Stimulated activated naive CD8-positive, alpha-beta T cell treated with anti-CD3 and anti-CD28 coated beads, Interleukin-15, Interleukin-2, amounts not matched to agents 100 U/mL and 50 U/mL, for 24 hours (primary cell): ENCODE measurements at regions not wholly inside any gene's neighbourhood (a gene's known extent, or its start where the extent isn't known, plus 50 kb on each side); places are given as distances from the start of the nearest gene placed in this dataset.

Experiments used
- ATAC-seq: fragments of 150-1000 bp; cut with Tn5 transposase; one replicate; pipeline ENCODE4 v1.10.0; 2021
- DNase-seq: peaks from one replicate; pipeline ENCODE4 v3.0.0; 2021

- no peak for DNase-seq
- ATAC-seq, result no peak
Measured at GRCh38 chr7:88431882-88432281, 125.2 kb upstream of the STEAP4 start.

GRCh38 chr7:88429382-88429781, 122.7 kb upstream of the STEAP4 start:
- DNase-seq (no peak), ATAC-seq (no peak)

- DNase-seq, result no peak
- ATAC-seq, result no peak
Measured at GRCh38 chr7:88402529-88402928, 95.8 kb upstream of the STEAP4 start.

GRCh38 chr7:88401009-88401623, 94.4 kb upstream of the STEAP4 start:
- no peak for ATAC-seq
- DNase-seq, result no peak

- ATAC-seq (no peak), DNase-seq (no peak)
Measured at GRCh38 chr7:88399696-88400240, 93.1 kb upstream of the STEAP4 start.

GRCh38 chr7:88399036-88399435, 92.3 kb upstream of the STEAP4 start:
- no peak for DNase-seq
- no peak for ATAC-seq

- DNase-seq, result no peak
- ATAC-seq, result no peak
Measured at GRCh38 chr7:88398459-88398858, 91.8 kb upstream of the STEAP4 start.

- peak; percentile 65 for ATAC-seq
- DNase-seq, result no peak
Measured at GRCh38 chr7:88396948-88397322, 90.2 kb upstream of the STEAP4 start.

- peak; percentile 10 for ATAC-seq
- DNase-seq, result no peak
Measured at GRCh38 chr7:88396295-88396947, 89.7 kb upstream of the STEAP4 start.

GRCh38 chr7:88395715-88396114, 89.0 kb upstream of the STEAP4 start:
- no peak for DNase-seq
- ATAC-seq, result no peak

- DNase-seq, result no peak
- no peak for ATAC-seq
Measured at GRCh38 chr7:88391247-88391646, 84.6 kb upstream of the STEAP4 start.

- no peak for DNase-seq
- no peak for ATAC-seq
Measured at GRCh38 chr7:88387368-88387767, 80.7 kb upstream of the STEAP4 start.

GRCh38 chr7:88386665-88387156, 80.0 kb upstream of the STEAP4 start:
- DNase-seq (no peak), ATAC-seq (no peak)

GRCh38 chr7:88377434-88377833, 70.7 kb upstream of the STEAP4 start:
- DNase-seq, result no peak
- no peak for ATAC-seq

GRCh38 chr7:88368686-88369085, 62.0 kb upstream of the STEAP4 start:
- no peak for DNase-seq
- no peak for ATAC-seq

- DNase-seq (no peak), ATAC-seq (no peak)
Measured at GRCh38 chr7:88366845-88367244, 60.2 kb upstream of the STEAP4 start.

GRCh38 chr7:88363869-88364268, 57.2 kb upstream of the STEAP4 start:
- DNase-seq (no peak), ATAC-seq (no peak)

- DNase-seq, result no peak
- ATAC-seq, result no peak
Measured at GRCh38 chr7:88363249-88363648, 56.6 kb upstream of the STEAP4 start.

GRCh38 chr7:88361357-88361756, 54.7 kb upstream of the STEAP4 start:
- DNase-seq (no peak), ATAC-seq (peak; percentile 19)

- no peak for DNase-seq
Measured at GRCh38 chr7:88358881-88359280, 52.2 kb upstream of the STEAP4 start.

GRCh38 chr7:88358526-88358838, 51.8 kb upstream of the STEAP4 start:
- no peak for DNase-seq
- no peak for ATAC-seq

More at GRCh38 chr7:88358881-88359280, 52.2 kb upstream of the STEAP4 start:
- no peak for ATAC-seq

GRCh38 chr7:88357781-88358525, 51.3 kb upstream of the STEAP4 start:
- DNase-seq (no peak), ATAC-seq (peak; percentile 40)

GRCh38 chr7:88357294-88357693, 50.6 kb upstream of the STEAP4 start:
- no peak for ATAC-seq
- DNase-seq, result no peak
